Stomach smooth muscle (tissue), 2 donors: ENCODE measurements at regions not wholly inside any gene's neighbourhood (a gene's known extent, or its start where the extent isn't known, plus 50 kb on each side); places are given as distances from the start of the nearest gene placed in this dataset.

ENCODE experiments used
- H3K27ac ChIP-seq: one replicate; pipeline ENCODE4 v1.7.0; 2013; ENCODE audit warnings: mild to moderate bottlenecking, low read length, inconsistent platforms
- H3K27me3 ChIP-seq, 2 donors: one replicate each; pipeline ENCODE4 v1.7.0; 2013; ENCODE audit warnings: low read length in 2 of 2; ENCODE audit not compliant: insufficient read depth in 2 of 2, control insufficient read depth in 1 of 2
- H3K36me3 ChIP-seq, 2 donors: one replicate each; pipeline ENCODE4 v1.7.0; 2013; ENCODE audit warnings: low read length in 2 of 2; ENCODE audit not compliant: control insufficient read depth in 2 of 2, insufficient read depth in 2 of 2
- H3K4me1 ChIP-seq: one replicate; pipeline ENCODE4 v1.7.0; 2013; ENCODE audit warnings: low read length; ENCODE audit not compliant: control insufficient read depth, insufficient read depth
- H3K4me3 ChIP-seq, 2 donors: one replicate each; pipeline ENCODE4 v1.7.0; 2013; ENCODE audit warnings: low read length in 2 of 2
- H3K9ac ChIP-seq, 2 donors: one replicate each; pipeline ENCODE4 v1.7.0; 2013; ENCODE audit warnings: low read length in 2 of 2, mild to moderate bottlenecking in 1 of 2
- H3K9me3 ChIP-seq, 2 donors: one replicate each; pipeline ENCODE4 v1.7.0; 2013; ENCODE audit warnings: low read length in 2 of 2; ENCODE audit not compliant: control insufficient read depth in 2 of 2
- donor health status: healthy.
- donor health status: Pancreatic carcinoma.

GRCh38 chr12:124626971-124627411, 59.6 kb upstream of the NCOR2 start:
- Histone ChIP-seq H3K9ac (no peak overlapping the region), H3K27ac (no peak overlapping the region), H3K9me3 (peaks cover 0 to 10% of the 10 kb centered on the region in 2 donors), H3K27me3 (no peaks in the 10 kb centered on the region), H3K36me3 (no peaks in the 10 kb centered on the region), H3K4me3 (no peak overlapping the region), H3K4me1 (peaks cover 12% of the 10 kb centered on the region)

GRCh38 chr12:124625867-124626675, 58.7 kb upstream of the NCOR2 start:
- Histone ChIP-seq H3K27me3 (no peaks in the 10 kb centered on the region), H3K36me3 (no peaks in the 10 kb centered on the region), H3K4me3 (peak overlapping the region in 1 of 2 donors; percentile 3), H3K9me3 (peaks cover 0 to 10% of the 10 kb centered on the region in 2 donors), H3K9ac (no peak overlapping the region), H3K4me1 (peaks cover 22% of the 10 kb centered on the region), H3K27ac (peak overlapping the region; percentile 46)

GRCh38 chr12:124624823-124625222, 57.4 kb upstream of the NCOR2 start:
- Histone ChIP-seq H3K4me1 (peaks cover 30% of the 10 kb centered on the region), H3K36me3 (no peaks in the 10 kb centered on the region), H3K4me3 (no peak overlapping the region), H3K9me3 (peaks cover 0 to 10% of the 10 kb centered on the region in 2 donors), H3K27me3 (no peaks in the 10 kb centered on the region), H3K27ac (no peak overlapping the region), H3K9ac (no peak overlapping the region)

- no peaks in the 10 kb centered on the region for H3K36me3 ChIP-seq
- no peaks in the 10 kb centered on the region for H3K27me3 ChIP-seq
- no peak overlapping the region for H3K27ac ChIP-seq
- H3K4me1 ChIP-seq: peaks cover 30% of the 10 kb centered on the region
- H3K9me3 ChIP-seq: peaks cover 0 to 10% of the 10 kb centered on the region in 2 donors
- no peak overlapping the region for H3K4me3 ChIP-seq
- H3K9ac ChIP-seq: no peak overlapping the region
These were observed 56.1 kb upstream of the NCOR2 start for GRCh38 chr12:124623344-124624035.

- Histone ChIP-seq H3K4me1 (peaks cover 30% of the 10 kb centered on the region), H3K36me3 (no peaks in the 10 kb centered on the region), H3K9ac (no peak overlapping the region), H3K27me3 (no peaks in the 10 kb centered on the region), H3K4me3 (no peak overlapping the region), H3K27ac (no peak overlapping the region), H3K9me3 (peaks cover 0 to 10% of the 10 kb centered on the region in 2 donors)
These were observed 55.4 kb upstream of the NCOR2 start for GRCh38 chr12:124622764-124623163.

GRCh38 chr12:124622331-124622730, 54.9 kb upstream of the NCOR2 start:
- Histone ChIP-seq H3K27me3 (no peaks in the 10 kb centered on the region), H3K9me3 (peaks cover 0 to 10% of the 10 kb centered on the region in 2 donors), H3K9ac (no peak overlapping the region), H3K4me3 (no peak overlapping the region), H3K27ac (no peak overlapping the region), H3K4me1 (peaks cover 30% of the 10 kb centered on the region), H3K36me3 (no peaks in the 10 kb centered on the region)

GRCh38 chr12:124621296-124621660, 53.9 kb upstream of the NCOR2 start:
- H3K9ac ChIP-seq: peak overlapping the region; percentile 29 to 60
- H3K9me3 ChIP-seq: peaks cover 0 to 10% of the 10 kb centered on the region in 2 donors
- H3K4me3 ChIP-seq: peak overlapping the region in 1 of 2 donors; percentile 49
- H3K36me3 ChIP-seq: no peaks in the 10 kb centered on the region
- peaks cover 25% of the 10 kb centered on the region for H3K4me1 ChIP-seq
- H3K27ac ChIP-seq: peak overlapping the region; percentile 75
- no peaks in the 10 kb centered on the region for H3K27me3 ChIP-seq

- Histone ChIP-seq H3K9ac (peak overlapping the region; percentile 14 to 60), H3K27ac (peak overlapping the region; percentile 75), H3K4me1 (peaks cover 19% of the 10 kb centered on the region), H3K36me3 (no peaks in the 10 kb centered on the region), H3K27me3 (no peaks in the 10 kb centered on the region), H3K9me3 (peaks cover 0 to 10% of the 10 kb centered on the region in 2 donors), H3K4me3 (peak overlapping the region in 1 of 2 donors; percentile 49)
These were observed 53.3 kb upstream of the NCOR2 start for GRCh38 chr12:124620606-124621295.

- H3K4me1 ChIP-seq: peaks cover 23% of the 10 kb centered on the region
- H3K9ac ChIP-seq: no peak overlapping the region
- H3K27ac ChIP-seq: no peak overlapping the region
- peaks cover 0 to 5% of the 10 kb centered on the region in 2 donors for H3K9me3 ChIP-seq
- no peaks in the 10 kb centered on the region for H3K36me3 ChIP-seq
- H3K4me3 ChIP-seq: no peak overlapping the region
- H3K27me3 ChIP-seq: no peaks in the 10 kb centered on the region
These were observed 51.0 kb upstream of the NCOR2 start for GRCh38 chr12:124618291-124618902.

- Histone ChIP-seq H3K36me3 (no peaks in the 10 kb centered on the region), H3K27me3 (no peaks in the 10 kb centered on the region), H3K4me3 (no peak overlapping the region), H3K4me1 (peaks cover 30% of the 10 kb centered on the region), H3K9me3 (peaks cover 0 to 4% of the 10 kb centered on the region in 2 donors), H3K9ac (no peak overlapping the region), H3K27ac (no peak overlapping the region)
These were observed 50.2 kb upstream of the NCOR2 start for GRCh38 chr12:124617615-124618014.
